CD14-positive monocyte (primary cell): ENCODE measurements at regions not wholly inside any gene's neighbourhood (a gene's known extent, or its start where the extent isn't known, plus 50 kb on each side); places are given as distances from the start of the nearest gene placed in this dataset.

Source experiments
- DNase-seq, 3 donors: peaks; one replicate each; pipeline ENCODE4 v3.0.0-alpha.2; 2011 to 2022
- H2AFZ ChIP-seq: 2 replicates; pipeline ENCODE4 v1.6.0; 2012; ENCODE audit warnings: mild to moderate bottlenecking, low read depth, low read length, inconsistent platforms; ENCODE audit not compliant: insufficient read depth, poor library complexity, severe bottlenecking
- H3K27ac ChIP-seq, 2 donors: 1 replicate in 1 of 2; 2 replicates in 1 of 2; pipeline ENCODE4 v1.5.1; 2012 to 2013; ENCODE audit warnings: low read length in 2 of 2, control low read depth in 1 of 2, inconsistent platforms in 1 of 2, low read depth in 1 of 2, mild to moderate bottlenecking in 1 of 2
- H3K27me3 ChIP-seq, 2 donors: one replicate each; pipeline versions ENCODE4 v1.6.0 to v1.6.1; 2011 to 2013; ENCODE audit warnings: low read length in 2 of 2; ENCODE audit not compliant: control insufficient read depth in 2 of 2, insufficient read depth in 2 of 2
- H3K36me3 ChIP-seq, 2 donors: replicated peaks in 1 of 2; 1 replicate in 1 of 2; 2 replicates in 1 of 2; pipeline versions ENCODE4 v1.5.1 to v1.6.1; 2012 to 2013; ENCODE audit warnings: low read length in 2 of 2, control low read depth in 1 of 2, inconsistent platforms in 1 of 2, mild to moderate bottlenecking in 1 of 2; ENCODE audit not compliant: insufficient read depth in 2 of 2, control insufficient read depth in 1 of 2
- H3K4me1 ChIP-seq, 2 donors: 1 replicate in 1 of 2; 2 replicates in 1 of 2; pipeline versions ENCODE4 v1.5.1 to v1.6.1; 2012 to 2013; ENCODE audit warnings: low read length in 2 of 2, control low read depth in 1 of 2, inconsistent platforms in 1 of 2, mild to moderate bottlenecking in 1 of 2, moderate library complexity in 1 of 2; ENCODE audit not compliant: insufficient read depth in 2 of 2, control insufficient read depth in 1 of 2
- H3K4me2 ChIP-seq: replicated peaks from 2 replicates; pipeline ENCODE3; 2012; ENCODE audit warnings: low read length, moderate library complexity, mild to moderate bottlenecking; ENCODE audit not compliant: poor library complexity, severe bottlenecking; ENCODE audit errors: extremely low read depth
- H3K4me3 ChIP-seq, 3 experiments: fragments of 200-600 bp in 1 of 3; sonication (generic) in 1 of 3; replicated peaks in 1 of 3; 1 replicate in 2 of 3; 2 replicates in 1 of 3; pipeline ENCODE4 v1.5.1; 2011 to 2013; ENCODE audit warnings: low read length in 3 of 3, mild to moderate bottlenecking in 3 of 3, control low read depth in 2 of 3, low read depth in 2 of 3, inconsistent platforms in 1 of 3, moderate library complexity in 1 of 3
- H3K79me2 ChIP-seq: 2 replicates; pipeline ENCODE4 v1.6.0; 2012; ENCODE audit warnings: mild to moderate bottlenecking, control low read depth, inconsistent platforms, low read length, moderate library complexity; ENCODE audit not compliant: insufficient read depth
- H3K9ac ChIP-seq: 2 replicates; pipeline ENCODE4 v1.6.0; 2017; ENCODE audit warnings: low read length, mild to moderate bottlenecking; ENCODE audit not compliant: insufficient read depth, poor library complexity, severe bottlenecking
- H3K9me3 ChIP-seq, 2 donors: replicated peaks in 1 of 2; 1 replicate in 1 of 2; 2 replicates in 1 of 2; pipeline versions ENCODE4 v1.5.1 to v1.6.1; 2012 to 2013; ENCODE audit warnings: low read length in 2 of 2, control low read depth in 1 of 2; ENCODE audit not compliant: control insufficient read depth in 1 of 2, insufficient read depth in 1 of 2
- H4K20me1 ChIP-seq: 2 replicates; pipeline ENCODE4 v1.6.0; 2012; ENCODE audit warnings: mild to moderate bottlenecking, low read length, control low read depth, moderate library complexity; ENCODE audit not compliant: insufficient read depth
- H3K27ac Mint-ChIP-seq, 7 donors: one replicate each; pipeline ENCODE4 v1.8.0; 2020; ENCODE audit warnings: mild to moderate bottlenecking in 7 of 7, mixed read lengths in 7 of 7, moderate library complexity in 6 of 7, inconsistent platforms in 2 of 7
- H3K27me3 Mint-ChIP-seq, 3 donors: one replicate each; pipeline ENCODE4 v1.8.0; 2021 to 2022; ENCODE audit warnings: low read depth in 3 of 3, mild to moderate bottlenecking in 3 of 3, mixed read lengths in 3 of 3, moderate library complexity in 3 of 3, inconsistent platforms in 1 of 3
- H3K36me3 Mint-ChIP-seq, 2 donors: one replicate each; pipeline ENCODE4 v1.8.0; 2020; ENCODE audit warnings: mixed read lengths in 2 of 2, inconsistent platforms in 1 of 2, mild to moderate bottlenecking in 1 of 2
- H3K4me1 Mint-ChIP-seq: one replicate; pipeline ENCODE4 v1.8.0; 2020; ENCODE audit warnings: mild to moderate bottlenecking, mixed read lengths
- H3K4me3 Mint-ChIP-seq, 2 donors: one replicate each; pipeline ENCODE4 v1.8.0; 2020; ENCODE audit warnings: mild to moderate bottlenecking in 2 of 2, mixed read lengths in 2 of 2, moderate library complexity in 1 of 2
- H3K9me3 Mint-ChIP-seq, 7 donors: one replicate each; pipeline ENCODE4 v1.8.0; 2020 to 2022; ENCODE audit warnings: mixed read lengths in 7 of 7, mild to moderate bottlenecking in 6 of 7, moderate library complexity in 6 of 7, inconsistent platforms in 2 of 7
- CTCF ChIP-seq: fragments of 200-600 bp; IDR thresholded peaks from one replicate; pipeline ENCODE4 v1.8.0; 2022; ENCODE audit warnings: antibody characterized with exemption, mild to moderate bottlenecking
- WGBS: methylation state at CpG from one replicate; pipeline ENCODE4 v1.1.5; 2013; ENCODE audit warnings: missing lambda C conversion rate; ENCODE audit not compliant: insufficient coverage; 5-methylcytosine and 5-hydroxymethylcytosine counted together
- intact Hi-C, 2 donors: fragments of 100-400 bp; cut with micrococcal nuclease; formaldehyde crosslinking; loops; one replicate each; pipeline versions ENCODE4 v1.15.0 to v1.15.1; 2023

GRCh38 chr6:21663966-21664313 is 70.4 kb downstream of the SOX4 start:
- no peaks in the 10 kb centered on the region for H4K20me1 ChIP-seq
- Mint-ChIP-seq H3K27me3 (peaks cover 61 to 70% (median 64%) of the 10 kb centered on the region in 3 donors), H3K36me3 (peaks cover 10 to 11% of the 10 kb centered on the region in 2 donors), H3K4me3 (peak overlapping the region; percentile 20 to 93), H3K27ac (no peak overlapping the region), H3K4me1 (peaks cover 37% of the 10 kb centered on the region), H3K9me3 (peaks cover 0 to 22% (median 16%) of the 10 kb centered on the region in 7 donors)
- intact Hi-C loops, result no loop called here
- H3K9ac ChIP-seq, result no peak overlapping the region
- H3K36me3 ChIP-seq, result no peaks in the 10 kb centered on the region
- peaks cover 43 to 65% of the 10 kb centered on the region in 2 donors for H3K27me3 ChIP-seq
- no peak for DNase-seq
- 76% methylated on average over 8 of the region's 10 CpGs for WGBS
- H3K4me1 ChIP-seq, result peaks cover 33 to 36% of the 10 kb centered on the region in 2 donors
- peak overlapping the region; percentile 63 for H2AFZ ChIP-seq
- no peak for TF ChIP-seq CTCF
- H3K4me3 ChIP-seq, result peak overlapping the region in 1 of 3 experiments; percentile 71
- H3K9me3 ChIP-seq, result peaks cover 0 to 18% of the 10 kb centered on the region in 2 donors
- H3K27ac ChIP-seq, result no peak overlapping the region
- no peaks in the 10 kb centered on the region for H3K79me2 ChIP-seq
- peak overlapping the region; percentile 80 for H3K4me2 ChIP-seq

DNA sequence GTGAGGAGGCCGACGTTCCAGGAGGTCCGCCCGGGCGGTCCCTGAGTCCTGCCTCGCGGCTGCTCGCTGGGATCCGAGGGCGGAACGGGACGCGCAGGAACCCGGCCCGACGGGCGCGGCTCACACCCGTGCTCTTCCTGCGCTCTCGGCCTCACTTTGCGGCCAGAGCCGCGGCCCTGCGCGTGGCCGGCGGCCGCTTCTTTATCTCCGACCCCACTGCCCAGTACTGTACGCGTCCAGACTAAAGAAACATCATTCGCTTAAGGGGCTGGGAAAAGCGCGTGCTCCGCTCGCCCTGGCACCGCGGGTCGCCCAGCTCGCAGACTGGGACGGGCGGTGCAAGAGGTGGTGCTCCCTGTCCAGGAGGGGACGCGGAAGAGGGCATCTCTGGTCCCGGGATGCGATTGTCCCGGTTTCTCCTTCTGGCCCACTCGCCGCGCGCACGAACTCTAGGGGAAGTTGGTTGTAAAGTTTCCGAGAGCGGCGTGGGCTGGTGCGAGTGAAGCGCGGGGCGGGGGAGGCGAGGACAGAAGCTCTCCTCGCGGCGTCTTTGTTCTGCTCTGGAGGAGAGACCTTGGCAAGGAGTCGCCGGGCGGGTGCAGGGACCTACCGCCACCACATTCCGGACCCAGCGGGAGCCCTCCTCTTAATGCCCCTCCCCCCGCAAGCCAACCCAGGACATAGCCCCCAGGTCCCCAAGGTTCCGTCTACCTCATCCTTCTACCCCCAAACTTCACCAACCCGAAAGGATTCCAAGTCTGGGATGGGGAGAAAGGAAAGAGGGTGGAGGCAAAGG is 71.0 kb downstream of the SOX4 start:
- TF ChIP-seq CTCF, result peak; percentile 10
- Mint-ChIP-seq H3K27me3 (peaks cover 61 to 72% (median 64%) of the 10 kb centered on the region in 3 donors), H3K9me3 (peaks cover 0 to 22% (median 16%) of the 10 kb centered on the region in 7 donors), H3K27ac (no peak overlapping the region), H3K4me1 (peaks cover 37% of the 10 kb centered on the region), H3K36me3 (peaks cover 10 to 11% of the 10 kb centered on the region in 2 donors), H3K4me3 (peak overlapping the region; percentile 80 to 93)
- H3K27ac ChIP-seq, result no peak overlapping the region
- peak in 2 of 3 donors; percentile 18 to 22 for DNase-seq
- peak overlapping the region; percentile 80 for H3K4me2 ChIP-seq
- peak overlapping the region; percentile 63 for H2AFZ ChIP-seq
- no peaks in the 10 kb centered on the region for H3K79me2 ChIP-seq
- H4K20me1 ChIP-seq, result no peaks in the 10 kb centered on the region
- peaks cover 33 to 36% of the 10 kb centered on the region in 2 donors for H3K4me1 ChIP-seq
- H3K27me3 ChIP-seq, result peaks cover 43 to 65% of the 10 kb centered on the region in 2 donors
- H3K9me3 ChIP-seq, result peaks cover 0 to 18% of the 10 kb centered on the region in 2 donors
- no peaks in the 10 kb centered on the region for H3K36me3 ChIP-seq
- peak overlapping the region in 2 of 3 experiments; percentile 27 to 71 for H3K4me3 ChIP-seq
- 6% methylated on average over 70 of the region's 73 CpGs for WGBS
- intact Hi-C loops, result no loop called here
- H3K9ac ChIP-seq, result peak overlapping the region; percentile 4
